BLaER1 (cell line): ENCODE measurements at regions not wholly inside any gene's neighbourhood (a gene's known extent, or its start where the extent isn't known, plus 50 kb on each side); places are given as distances from the start of the nearest gene placed in this dataset.

Experiments
- H3K27ac ChIP-seq: shearing (Covaris generic); formaldehyde crosslinking; 2 replicates; pipeline ENCODE4 v1.8.1; 2022
- H3K27me3 ChIP-seq: shearing (Covaris generic); formaldehyde crosslinking; 2 replicates; pipeline ENCODE4 v1.8.1; 2022
- H3K36me3 ChIP-seq: shearing (Covaris generic); formaldehyde crosslinking; 2 replicates; pipeline ENCODE4 v1.8.1; 2022
- H3K4me1 ChIP-seq: shearing (Covaris generic); formaldehyde crosslinking; 2 replicates; pipeline ENCODE4 v1.8.1; 2022
- H3K4me2 ChIP-seq: shearing (Covaris generic); formaldehyde crosslinking; 2 replicates; pipeline ENCODE4 v1.8.1; 2022
- H3K4me3 ChIP-seq: shearing (Covaris generic); formaldehyde crosslinking; 2 replicates; pipeline ENCODE4 v1.8.1; 2022
- H3K9ac ChIP-seq: shearing (Covaris generic); formaldehyde crosslinking; 2 replicates; pipeline ENCODE4 v1.8.1; 2022
- H3K9me3 ChIP-seq: shearing (Covaris generic); formaldehyde crosslinking; 2 replicates; pipeline ENCODE4 v1.8.1; 2022
- H4K20me1 ChIP-seq: shearing (Covaris generic); formaldehyde crosslinking; 2 replicates; pipeline ENCODE4 v1.8.1; 2022
- Cebpa-rat ChIP-seq: shearing (Covaris generic); IDR thresholded peaks from 2 replicates; pipeline ENCODE4 v1.8.1; 2022

DNA sequence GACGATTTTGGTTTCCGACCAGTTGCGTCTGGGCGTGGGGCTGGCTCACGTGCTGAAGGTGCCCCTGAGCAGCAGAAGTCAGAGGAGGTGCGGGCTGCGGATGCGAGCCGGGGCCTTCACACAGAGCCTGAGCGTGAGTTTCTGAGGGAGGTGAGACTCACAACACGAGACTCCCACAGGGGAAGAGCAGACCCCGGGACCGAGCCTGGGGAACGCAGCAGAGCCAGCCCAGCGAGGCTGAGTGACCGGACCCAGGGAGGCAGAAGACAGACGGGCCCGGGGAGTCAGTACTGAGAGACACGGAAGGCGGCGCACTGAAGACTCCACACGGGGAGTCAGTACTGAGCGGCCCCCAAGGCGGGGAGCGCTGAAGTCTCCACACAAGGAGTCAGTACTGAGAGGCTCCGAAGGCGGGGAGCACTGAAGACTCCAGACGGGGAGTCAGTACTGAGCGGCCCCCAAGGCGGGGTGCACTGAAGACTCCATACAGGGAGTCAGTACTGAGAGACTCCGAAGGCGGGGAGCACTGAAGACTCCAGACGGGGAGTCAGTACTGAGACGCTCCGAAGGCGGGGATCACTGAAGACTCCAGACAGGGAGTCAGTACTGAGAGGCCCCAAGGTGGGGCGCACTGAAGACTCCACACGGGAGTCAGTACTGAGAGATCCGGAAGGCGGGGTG lies 77.8 kb downstream of the DLL1 start:
- H3K4me3 ChIP-seq: no peak overlapping the region
- no peaks in the 10 kb centered on the region; the same call in 1 of the 2 replicates for H3K4me1 ChIP-seq

DNA sequence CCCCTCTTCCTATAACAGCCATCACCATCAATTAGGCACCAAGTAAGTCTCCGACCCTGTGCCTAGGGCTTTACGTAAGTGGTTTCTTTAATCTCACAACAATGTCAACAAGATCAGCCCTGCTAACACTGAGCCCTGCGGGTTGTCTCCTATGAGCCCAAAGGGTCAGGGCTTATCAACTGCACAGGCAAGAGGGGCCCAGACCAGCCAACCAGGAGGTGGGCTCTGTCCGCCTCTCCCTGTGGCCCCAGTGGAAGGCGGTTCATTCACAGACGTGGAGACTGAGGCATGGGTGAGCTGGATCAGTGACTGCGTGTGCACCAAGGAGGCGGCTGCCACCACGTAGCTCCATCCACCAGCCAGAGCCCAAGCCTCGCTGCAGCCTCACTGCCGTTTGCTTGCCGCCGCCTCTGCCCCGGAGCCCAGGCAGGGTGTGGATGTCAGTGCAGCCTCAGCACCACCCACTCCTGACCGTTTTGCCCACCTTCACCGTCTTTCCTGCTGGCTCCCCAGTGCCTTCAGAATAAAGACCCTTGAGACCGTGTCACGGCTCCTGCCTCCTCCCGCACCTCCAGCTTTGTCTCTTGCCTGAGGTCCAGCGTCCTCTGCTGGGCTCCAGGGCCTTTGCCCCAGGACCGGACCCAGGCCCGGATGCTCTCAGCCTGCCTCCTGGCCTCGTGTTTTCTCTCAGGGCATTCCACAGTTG lies 78.7 kb downstream of the DLL1 start:
- Histone ChIP-seq H3K4me2 (no peak overlapping the region), H3K27ac (no peak overlapping the region), H3K27me3 (no peaks in the 10 kb centered on the region), H4K20me1 (no peaks in the 10 kb centered on the region), H3K36me3 (no peaks in the 10 kb centered on the region), H3K9ac (no peak overlapping the region), H3K4me3 (no peak overlapping the region), H3K4me1 (no peaks in the 10 kb centered on the region; the same call in 1 of the 2 replicates), H3K9me3 (no peaks in the 10 kb centered on the region)
- TF ChIP-seq Cebpa-rat: no peak

More for the DNA sequence above, 77.8 kb downstream of the DLL1 start:
- no peak overlapping the region for H3K27ac ChIP-seq
- no peaks in the 10 kb centered on the region for H4K20me1 ChIP-seq
- no peaks in the 10 kb centered on the region for H3K27me3 ChIP-seq
- no peaks in the 10 kb centered on the region for H3K36me3 ChIP-seq
- no peak overlapping the region for H3K4me2 ChIP-seq
- no peak overlapping the region for H3K9ac ChIP-seq
- no peaks in the 10 kb centered on the region for H3K9me3 ChIP-seq
- no peak for TF ChIP-seq Cebpa-rat

DNA sequence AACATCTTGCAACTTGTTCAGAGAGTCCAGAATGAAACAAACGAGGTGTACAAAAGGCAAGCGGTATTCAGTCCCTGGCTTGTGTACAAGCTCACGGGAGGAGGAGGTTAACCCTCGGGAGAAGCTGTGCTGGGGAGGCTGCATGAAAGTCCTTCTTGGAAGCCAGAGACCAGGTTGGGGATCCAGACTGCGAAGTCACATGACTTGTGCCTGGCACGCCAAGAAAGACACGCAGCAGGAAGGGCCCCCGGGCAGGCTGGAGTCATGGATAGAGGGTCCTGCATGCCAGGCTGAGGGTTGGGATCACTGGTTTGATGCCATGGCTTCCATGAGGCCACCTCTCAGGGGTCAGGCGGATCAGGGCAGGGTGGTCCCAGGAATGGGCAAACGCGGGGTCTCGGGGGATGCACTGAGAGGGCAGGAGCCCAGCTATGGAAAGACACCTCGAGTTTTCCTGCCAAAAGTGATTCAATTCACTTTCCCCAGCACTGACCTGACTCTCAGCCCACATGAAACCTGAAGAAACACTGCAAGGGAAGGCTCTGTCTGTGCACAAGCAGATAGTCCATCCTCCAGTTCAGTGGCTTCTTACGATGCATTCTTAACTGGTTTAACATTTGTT lies 79.4 kb downstream of the DLL1 start:
- no peaks in the 10 kb centered on the region for H4K20me1 ChIP-seq
- H3K4me1 ChIP-seq: no peaks in the 10 kb centered on the region; the same call in 1 of the 2 replicates
- no peak overlapping the region for H3K4me2 ChIP-seq
- no peaks in the 10 kb centered on the region for H3K9me3 ChIP-seq
- TF ChIP-seq Cebpa-rat: no peak
- H3K9ac ChIP-seq: no peak overlapping the region
- H3K4me3 ChIP-seq: no peak overlapping the region
- no peaks in the 10 kb centered on the region for H3K27me3 ChIP-seq
- no peaks in the 10 kb centered on the region for H3K36me3 ChIP-seq
- no peak overlapping the region for H3K27ac ChIP-seq

DNA sequence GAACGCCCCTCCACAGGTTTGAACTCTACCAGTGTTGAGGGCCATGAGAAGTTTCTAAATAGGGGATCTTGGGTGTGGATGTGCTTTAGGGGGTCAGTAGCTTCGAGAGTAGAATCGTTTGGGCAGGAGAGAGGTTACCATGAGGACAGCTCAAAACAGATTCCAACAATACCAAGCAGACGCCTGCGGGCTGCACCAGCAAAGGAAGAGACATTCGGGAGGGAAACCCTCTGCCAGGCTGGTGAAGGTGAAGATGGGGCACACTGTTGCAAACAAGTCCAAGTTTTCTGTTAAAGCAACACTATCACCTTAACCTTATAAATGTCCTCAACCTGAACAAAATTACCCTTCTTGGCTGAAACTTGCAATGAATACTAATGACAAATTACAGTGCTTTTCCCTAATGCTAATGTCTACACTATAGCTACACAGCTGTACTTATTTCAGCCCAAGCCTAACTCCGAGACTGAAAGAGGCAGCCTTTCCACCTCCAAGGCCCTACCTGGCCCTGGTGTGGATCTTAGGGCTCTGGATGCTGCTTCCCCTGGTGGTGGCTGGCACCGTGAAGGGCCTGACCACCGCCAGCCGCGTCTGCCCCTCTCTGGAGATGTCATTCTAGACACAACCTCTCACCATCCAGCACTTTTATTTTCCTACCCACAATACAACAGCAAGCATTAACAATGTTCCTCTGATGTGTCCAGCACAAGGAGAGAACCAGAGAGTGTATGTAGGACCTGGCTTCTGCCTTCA lies 80.1 kb downstream of the DLL1 start:
- H3K27me3 ChIP-seq: no peaks in the 10 kb centered on the region
- no peak overlapping the region for H3K4me2 ChIP-seq
- H3K4me1 ChIP-seq: no peaks in the 10 kb centered on the region; the same call in 1 of the 2 replicates
- H3K9me3 ChIP-seq: no peaks in the 10 kb centered on the region
- no peak overlapping the region for H3K4me3 ChIP-seq
- no peak for TF ChIP-seq Cebpa-rat
- H4K20me1 ChIP-seq: no peaks in the 10 kb centered on the region
- no peaks in the 10 kb centered on the region for H3K36me3 ChIP-seq
- H3K9ac ChIP-seq: no peak overlapping the region
- no peak overlapping the region for H3K27ac ChIP-seq

DNA sequence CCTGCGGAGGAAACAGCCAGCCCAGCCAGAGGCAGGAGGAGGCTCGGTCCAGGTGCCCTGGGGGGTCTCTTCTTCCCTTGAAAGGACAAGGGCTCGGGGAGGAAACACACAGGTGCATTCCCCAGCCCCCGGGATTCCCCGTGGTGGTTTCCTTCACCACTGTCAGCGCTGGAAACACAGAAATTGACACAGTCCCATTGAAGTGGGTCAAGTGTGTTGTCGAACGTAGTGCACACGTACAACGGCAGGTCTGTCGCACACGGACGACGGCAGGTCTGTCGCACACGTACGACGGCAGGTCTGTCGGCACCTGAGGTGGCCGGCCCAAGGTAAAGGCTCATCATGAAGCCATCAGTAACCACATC lies 80.9 kb downstream of the DLL1 start:
- TF ChIP-seq Cebpa-rat: no peak
- H4K20me1 ChIP-seq: no peaks in the 10 kb centered on the region
- H3K4me3 ChIP-seq: no peak overlapping the region
- H3K27me3 ChIP-seq: no peaks in the 10 kb centered on the region
- H3K4me2 ChIP-seq: no peak overlapping the region
- H3K4me1 ChIP-seq: no peaks in the 10 kb centered on the region; the same call in 1 of the 2 replicates
- H3K9ac ChIP-seq: no peak overlapping the region
- no peaks in the 10 kb centered on the region for H3K36me3 ChIP-seq
- H3K27ac ChIP-seq: no peak overlapping the region
- H3K9me3 ChIP-seq: no peaks in the 10 kb centered on the region

DNA sequence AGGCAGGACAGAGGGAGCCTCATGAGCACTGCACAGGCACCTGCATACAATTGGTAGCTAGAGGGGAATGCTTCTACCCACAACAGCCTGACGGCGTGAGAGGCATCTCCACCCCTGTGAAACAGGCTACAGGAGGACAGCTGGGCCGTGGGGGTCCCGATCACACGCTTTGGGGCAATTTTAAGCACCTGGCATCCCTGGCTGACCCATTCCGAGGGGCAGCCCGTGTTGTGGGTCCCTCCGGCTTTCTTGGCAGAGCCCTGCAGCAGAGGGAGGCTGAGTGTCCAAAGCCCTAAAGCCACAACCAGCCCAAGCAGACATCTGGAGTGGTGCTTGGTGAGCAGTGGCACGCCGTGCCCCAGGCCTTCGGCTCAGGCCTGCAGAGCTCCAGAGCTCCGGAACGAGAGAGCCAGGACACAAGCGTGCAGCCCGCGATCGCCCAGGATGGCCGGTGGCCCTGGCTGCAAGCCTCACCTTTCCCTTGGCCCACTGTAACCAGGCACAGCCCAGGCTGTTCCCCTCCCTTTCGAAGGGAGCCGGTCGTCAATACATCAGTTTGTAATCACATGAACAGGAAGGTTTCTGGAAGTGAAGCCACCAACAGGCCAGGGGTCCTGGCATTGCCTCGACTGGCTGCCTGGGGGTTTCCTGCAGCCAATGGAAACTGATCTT lies 81.4 kb downstream of the DLL1 start:
- H3K27ac ChIP-seq: no peak overlapping the region
- H3K9ac ChIP-seq: no peak overlapping the region
- TF ChIP-seq Cebpa-rat: no peak
- H3K4me1 ChIP-seq: no peaks in the 10 kb centered on the region; the same call in 1 of the 2 replicates
- H3K9me3 ChIP-seq: no peaks in the 10 kb centered on the region
- H4K20me1 ChIP-seq: no peaks in the 10 kb centered on the region
- no peak overlapping the region for H3K4me2 ChIP-seq
- H3K4me3 ChIP-seq: no peak overlapping the region
- no peaks in the 10 kb centered on the region for H3K36me3 ChIP-seq
- H3K27me3 ChIP-seq: no peaks in the 10 kb centered on the region

DNA sequence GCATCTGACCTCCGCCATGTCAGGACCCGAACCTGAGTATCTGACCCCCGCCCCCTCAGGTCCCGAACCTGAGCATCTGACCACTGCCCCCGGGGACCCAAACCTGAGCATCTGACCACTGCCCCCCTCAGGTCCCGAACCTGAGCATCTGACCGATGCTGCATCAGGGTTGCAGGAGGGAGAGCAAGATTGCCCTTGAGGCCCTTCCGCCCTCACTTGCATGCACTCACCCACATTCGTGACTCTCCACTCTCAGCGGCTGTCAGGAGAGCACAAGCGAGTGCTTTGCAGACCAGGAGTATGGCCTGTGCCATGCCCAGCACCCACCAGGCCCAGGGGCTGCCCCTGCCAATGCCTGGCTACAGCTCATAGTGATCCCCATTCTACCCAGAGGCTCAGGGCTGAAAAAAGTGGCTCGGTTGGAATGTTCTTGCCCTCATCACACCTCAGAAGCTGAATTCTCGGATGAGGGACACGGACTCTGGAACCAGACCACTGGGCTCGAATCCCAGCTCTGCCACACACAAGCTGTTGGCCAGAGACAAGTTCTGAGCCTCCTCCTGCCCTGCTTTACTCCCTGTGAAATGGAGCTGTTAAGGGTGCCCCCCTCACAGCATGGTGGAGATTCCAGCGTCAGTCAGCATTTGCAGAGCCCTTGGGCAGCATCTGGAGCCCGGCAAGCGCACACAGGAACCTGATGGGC lies 82.1 kb downstream of the DLL1 start:
- Histone ChIP-seq H3K27ac (no peak overlapping the region), H3K4me2 (no peak overlapping the region), H3K4me3 (no peak overlapping the region), H3K4me1 (no peaks in the 10 kb centered on the region; the same call in 1 of the 2 replicates), H3K27me3 (no peaks in the 10 kb centered on the region), H3K9ac (no peak overlapping the region), H4K20me1 (no peaks in the 10 kb centered on the region), H3K36me3 (no peaks in the 10 kb centered on the region), H3K9me3 (no peaks in the 10 kb centered on the region)
- no peak for TF ChIP-seq Cebpa-rat

DNA sequence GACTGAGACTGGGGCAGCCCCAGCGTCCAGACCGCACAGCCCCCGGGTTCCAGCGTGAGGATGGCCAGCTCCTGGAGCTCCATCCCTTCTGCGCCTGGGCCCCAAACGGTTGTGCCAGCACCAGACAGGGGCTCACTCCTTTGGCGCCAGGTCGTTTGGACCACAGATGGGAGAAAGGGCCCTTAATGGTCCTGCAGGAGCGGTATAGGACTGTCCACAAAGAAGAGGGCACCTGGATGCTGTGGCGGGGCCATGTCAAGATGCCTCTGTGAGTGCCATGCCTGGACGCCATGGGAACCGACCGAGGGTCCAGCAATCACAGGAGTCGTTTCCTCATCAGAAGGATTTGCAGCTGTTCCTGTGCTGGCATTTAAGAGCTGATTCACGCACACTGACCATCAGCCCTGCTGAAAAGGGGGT lies 82.7 kb downstream of the DLL1 start:
- H3K9me3 ChIP-seq: 0 out of 2 replicates have a peak, but pooled peaks cover 3% of the 10 kb centered on the region
- H4K20me1 ChIP-seq: no peaks in the 10 kb centered on the region
- no peak overlapping the region for H3K9ac ChIP-seq
- H3K36me3 ChIP-seq: no peaks in the 10 kb centered on the region
- no peak overlapping the region for H3K4me3 ChIP-seq
- no peak overlapping the region for H3K27ac ChIP-seq
- no peaks in the 10 kb centered on the region; the same call in 1 of the 2 replicates for H3K4me1 ChIP-seq
- H3K4me2 ChIP-seq: no peak overlapping the region
- TF ChIP-seq Cebpa-rat: no peak
- no peaks in the 10 kb centered on the region for H3K27me3 ChIP-seq
